Uterus (tissue), 3 donors: ENCODE measurements at regions not wholly inside any gene's neighbourhood (a gene's known extent, or its start where the extent isn't known, plus 50 kb on each side); places are given as distances from the start of the nearest gene placed in this dataset.

Source experiments
- DNase-seq, 2 donors: peaks; one replicate each; pipeline ENCODE4 v3.0.0-alpha.2; 2019 to 2020
- H3K27ac ChIP-seq, 2 donors: fragments of 200-600 bp; sonication (generic); 1 replicate in 1 of 2; 2 replicates in 1 of 2; pipeline ENCODE4 v1.5.1; 2016 to 2018
- H3K27me3 ChIP-seq, 2 donors: fragments of 200-600 bp; sonication (generic); one replicate each; pipeline ENCODE4 v1.5.1; 2018 to 2019; ENCODE audit warnings: control low read depth in 1 of 2
- H3K36me3 ChIP-seq, 2 donors: fragments of 200-600 bp; sonication (generic); one replicate each; pipeline ENCODE4 v1.5.1; 2019; ENCODE audit warnings: control low read depth in 1 of 2
- H3K4me1 ChIP-seq, 2 donors: fragments of 200-600 bp; sonication (generic); one replicate each; pipeline ENCODE4 v1.5.1; 2018 to 2019; ENCODE audit warnings: control low read depth in 1 of 2
- H3K4me3 ChIP-seq, 2 donors: fragments of 200-600 bp; sonication (generic); 1 replicate in 1 of 2; 2 replicates in 1 of 2; pipeline ENCODE4 v1.5.1; 2018 to 2019; ENCODE audit warnings: mild to moderate bottlenecking in 1 of 2
- H3K9me3 ChIP-seq, 2 donors: fragments of 200-600 bp; sonication (generic); one replicate each; pipeline ENCODE4 v1.5.1; 2019; ENCODE audit warnings: control low read depth in 1 of 2
- POLR2A ChIP-seq, 2 donors: fragments of 450-650 bp; IDR thresholded peaks; one replicate each; pipeline ENCODE4 v1.6.1; 2016; ENCODE audit warnings: antibody characterized with exemption in 2 of 2, mild to moderate bottlenecking in 1 of 2, moderate library complexity in 1 of 2
- intact Hi-C: fragments of 100-400 bp; cut with DNase I; formaldehyde crosslinking; loops from one replicate; pipeline ENCODE4 v1.15.1; 2023; ENCODE audit warnings: low total_unique reads
- TF ChIP-seq, protein P1 (sequence below), 4 experiments: fragments of 200-600 bp in 2 of 4; fragments of 450-650 bp in 2 of 4; sonication (generic) in 2 of 4; IDR thresholded peaks; one replicate each; pipeline ENCODE4 v1.5.1; 2016 to 2019; ENCODE audit warnings: antibody characterized with exemption in 4 of 4, mild to moderate bottlenecking in 2 of 4, moderate library complexity in 1 of 4
- donor health status: DM: yes; HTN: yes; CAD: no.

DNA sequence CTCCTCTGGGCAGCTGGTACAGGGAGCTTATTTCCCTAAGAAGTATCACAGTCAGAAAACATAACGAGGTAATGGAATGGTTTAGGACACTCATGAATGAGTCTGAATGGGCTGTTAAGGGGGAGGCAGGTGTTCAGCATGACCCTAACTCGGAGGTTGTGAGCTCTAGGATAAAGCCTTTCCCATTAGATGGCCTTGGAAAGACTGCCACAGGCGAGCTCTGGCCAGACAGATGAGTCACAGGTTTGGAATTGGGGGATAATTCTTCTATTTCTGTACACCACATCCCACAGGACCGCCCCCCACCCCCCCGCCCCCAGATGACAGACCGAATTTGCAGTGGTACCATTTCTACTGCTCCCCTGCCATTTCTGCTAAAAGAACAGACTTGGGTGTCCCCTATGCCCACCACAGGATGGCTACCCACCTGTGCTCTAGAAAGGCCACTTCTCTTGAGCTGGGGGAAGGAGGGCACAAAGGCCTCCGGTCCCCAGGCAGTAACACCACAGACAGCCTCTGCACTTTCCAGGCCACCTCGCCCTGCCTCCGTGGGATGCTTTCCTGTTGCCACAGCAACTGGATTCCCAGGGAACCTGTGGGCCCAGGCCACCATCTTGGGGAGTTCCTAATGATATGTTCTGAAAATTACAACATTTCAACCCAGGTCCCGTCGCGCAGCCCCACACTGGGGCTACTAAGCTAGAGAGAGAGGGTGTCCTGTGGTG, 76.7 kb downstream of the TRIM29 start:
- no peaks in the 10 kb centered on the region for H3K27me3 ChIP-seq
- no peaks in the 10 kb centered on the region for H3K9me3 ChIP-seq
- no peak for DNase-seq
- no peaks in the 10 kb centered on the region for H3K36me3 ChIP-seq
- H3K27ac ChIP-seq: no peak overlapping the region
- H3K4me3 ChIP-seq: no peak overlapping the region
- TF ChIP-seq, protein P1, sequence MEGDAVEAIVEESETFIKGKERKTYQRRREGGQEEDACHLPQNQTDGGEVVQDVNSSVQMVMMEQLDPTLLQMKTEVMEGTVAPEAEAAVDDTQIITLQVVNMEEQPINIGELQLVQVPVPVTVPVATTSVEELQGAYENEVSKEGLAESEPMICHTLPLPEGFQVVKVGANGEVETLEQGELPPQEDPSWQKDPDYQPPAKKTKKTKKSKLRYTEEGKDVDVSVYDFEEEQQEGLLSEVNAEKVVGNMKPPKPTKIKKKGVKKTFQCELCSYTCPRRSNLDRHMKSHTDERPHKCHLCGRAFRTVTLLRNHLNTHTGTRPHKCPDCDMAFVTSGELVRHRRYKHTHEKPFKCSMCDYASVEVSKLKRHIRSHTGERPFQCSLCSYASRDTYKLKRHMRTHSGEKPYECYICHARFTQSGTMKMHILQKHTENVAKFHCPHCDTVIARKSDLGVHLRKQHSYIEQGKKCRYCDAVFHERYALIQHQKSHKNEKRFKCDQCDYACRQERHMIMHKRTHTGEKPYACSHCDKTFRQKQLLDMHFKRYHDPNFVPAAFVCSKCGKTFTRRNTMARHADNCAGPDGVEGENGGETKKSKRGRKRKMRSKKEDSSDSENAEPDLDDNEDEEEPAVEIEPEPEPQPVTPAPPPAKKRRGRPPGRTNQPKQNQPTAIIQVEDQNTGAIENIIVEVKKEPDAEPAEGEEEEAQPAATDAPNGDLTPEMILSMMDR (IDR thresholded peaks at IDR 0.05): no peak
- TF ChIP-seq POLR2A (IDR thresholded peaks at IDR 0.05): no peak
- intact Hi-C loops: no loop called here
- H3K4me1 ChIP-seq: peaks cover 0 to 5% of the 10 kb centered on the region in 2 donors

DNA sequence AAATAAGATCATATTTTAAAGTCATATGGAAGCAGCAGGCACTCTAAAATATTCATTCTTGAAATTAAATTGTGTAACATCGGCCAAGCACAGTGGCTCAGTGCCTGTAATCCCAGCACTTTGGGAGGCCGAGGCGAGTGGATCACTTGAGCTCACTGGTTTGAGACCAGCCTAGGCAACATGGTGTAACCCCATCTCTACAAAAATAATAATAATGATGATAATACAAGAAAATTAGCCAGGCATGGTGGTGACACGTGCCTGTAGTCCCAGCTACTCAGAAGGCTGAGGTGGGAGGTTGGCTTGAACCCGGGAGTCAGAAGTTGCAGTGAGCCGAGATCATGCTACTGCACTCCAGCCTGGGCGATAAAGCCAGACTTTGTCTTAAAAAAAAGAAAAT, 77.4 kb downstream of the TRIM29 start:
- Histone ChIP-seq H3K27ac (no peak overlapping the region), H3K4me3 (no peak overlapping the region), H3K4me1 (peaks cover 0 to 5% of the 10 kb centered on the region in 2 donors), H3K27me3 (no peaks in the 10 kb centered on the region), H3K36me3 (no peaks in the 10 kb centered on the region), H3K9me3 (no peaks in the 10 kb centered on the region)
- no peak for DNase-seq
- TF ChIP-seq POLR2A (IDR thresholded peaks at IDR 0.05): no peak
- TF ChIP-seq, protein P1 (IDR thresholded peaks at IDR 0.05): no peak
- intact Hi-C loops: no loop called here

DNA sequence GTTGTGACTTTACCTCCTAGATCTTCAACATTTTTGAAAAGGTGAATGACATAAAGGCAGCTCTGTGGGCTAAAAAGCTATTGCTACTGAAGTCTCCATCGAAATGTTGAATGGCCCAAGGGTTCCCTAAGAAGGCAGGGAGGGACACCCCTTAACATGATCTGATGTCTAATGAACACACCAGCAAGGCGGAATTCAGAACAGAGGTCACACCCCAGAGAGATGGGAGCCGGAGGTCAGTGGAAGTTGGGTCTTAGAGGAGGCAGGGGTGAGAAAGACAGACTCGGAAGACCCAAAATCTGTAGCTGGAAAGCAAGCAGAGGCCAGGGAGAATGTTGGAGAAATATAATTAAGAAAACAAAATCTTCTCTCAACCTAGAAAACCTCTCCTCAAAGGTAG, 79.0 kb downstream of the TRIM29 start:
- H3K4me3 ChIP-seq: no peak overlapping the region
- intact Hi-C loops: no loop called here
- no peak for DNase-seq
- no peak overlapping the region for H3K27ac ChIP-seq
- TF ChIP-seq, protein P1 (IDR thresholded peaks at IDR 0.05): no peak
- no peak for TF ChIP-seq POLR2A (IDR thresholded peaks at IDR 0.05)
- peaks cover 0 to 5% of the 10 kb centered on the region in 2 donors for H3K4me1 ChIP-seq
- H3K9me3 ChIP-seq: no peaks in the 10 kb centered on the region
- no peaks in the 10 kb centered on the region for H3K27me3 ChIP-seq
- H3K36me3 ChIP-seq: no peaks in the 10 kb centered on the region

DNA sequence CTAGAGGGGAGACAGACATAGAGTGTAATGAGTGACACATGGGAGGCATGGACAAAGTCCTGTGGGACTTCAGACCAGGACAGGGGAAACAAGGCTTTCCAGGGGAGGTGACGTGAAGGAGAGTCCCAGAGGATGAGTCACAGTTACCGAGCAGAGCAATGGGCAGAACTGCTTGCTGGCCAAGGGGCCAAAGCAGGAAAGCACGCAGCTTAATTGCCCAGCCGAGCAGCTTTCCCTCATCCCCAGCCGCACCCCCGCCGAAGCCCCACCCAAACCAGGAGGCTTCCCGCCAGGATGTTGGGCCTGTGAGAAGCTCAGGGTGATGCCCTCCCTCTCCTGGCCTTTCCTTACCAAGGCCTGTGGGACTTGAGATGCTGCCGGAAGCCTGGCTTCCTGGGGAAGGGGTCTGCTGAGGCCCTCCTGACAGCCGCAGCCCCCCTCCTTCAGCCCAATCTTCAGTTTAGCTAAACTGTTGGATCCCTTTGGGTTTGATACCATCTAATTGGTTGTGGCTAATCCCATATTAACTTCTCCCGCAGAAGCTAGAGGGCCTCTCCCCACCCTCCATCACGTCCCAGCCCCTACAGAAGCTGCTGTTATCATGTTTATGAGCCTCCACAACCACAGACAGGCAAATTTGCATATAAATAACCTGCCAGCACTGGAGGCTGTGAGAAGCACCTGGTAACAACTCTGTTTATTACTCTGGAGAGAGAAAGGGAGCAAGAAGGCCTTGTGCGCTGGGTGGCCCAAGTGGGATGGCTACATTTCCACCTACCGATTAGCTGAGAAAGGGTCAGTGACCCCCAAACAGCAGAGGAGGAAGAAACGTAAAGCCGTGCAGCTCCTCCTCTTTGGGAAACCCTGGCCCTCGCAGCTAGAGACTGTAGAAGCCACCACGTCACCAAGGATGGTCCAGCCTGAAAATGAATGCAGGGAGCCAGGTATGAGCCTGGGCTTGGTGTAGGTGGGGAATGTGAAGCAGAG, 80.0 kb downstream of the TRIM29 start:
- H3K4me3 ChIP-seq: no peak overlapping the region
- H3K27ac ChIP-seq: no peak overlapping the region
- H3K9me3 ChIP-seq: no peaks in the 10 kb centered on the region
- H3K27me3 ChIP-seq: no peaks in the 10 kb centered on the region
- peaks cover 0 to 5% of the 10 kb centered on the region in 2 donors for H3K4me1 ChIP-seq
- TF ChIP-seq, protein P1 (IDR thresholded peaks at IDR 0.05): no peak
- TF ChIP-seq POLR2A (IDR thresholded peaks at IDR 0.05): no peak
- no peak for DNase-seq
- intact Hi-C loops: no loop called here
- H3K36me3 ChIP-seq: no peaks in the 10 kb centered on the region

DNA sequence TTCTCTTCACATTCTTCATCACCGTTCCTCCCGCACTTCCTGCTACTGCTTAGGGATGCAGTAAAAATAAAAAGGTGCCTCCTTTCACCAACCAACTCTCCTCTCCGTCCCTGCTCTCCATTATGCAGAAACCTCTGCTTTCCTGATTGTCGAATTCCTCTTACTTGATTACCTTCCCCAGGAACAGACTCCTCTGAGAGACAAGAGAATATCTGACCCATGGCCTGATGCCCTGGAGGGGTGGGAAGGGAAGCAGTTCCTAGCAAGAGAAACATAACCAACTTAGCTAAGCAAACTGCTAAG, 80.9 kb downstream of the TRIM29 start:
- H3K36me3 ChIP-seq: no peaks in the 10 kb centered on the region
- TF ChIP-seq POLR2A (IDR thresholded peaks at IDR 0.05): no peak
- TF ChIP-seq, protein P1 (IDR thresholded peaks at IDR 0.05): no peak
- no peak overlapping the region for H3K27ac ChIP-seq
- DNase-seq: no peak
- intact Hi-C loops: no loop called here
- no peaks in the 10 kb centered on the region for H3K9me3 ChIP-seq
- H3K4me1 ChIP-seq: no peaks in the 10 kb centered on the region
- no peaks in the 10 kb centered on the region for H3K27me3 ChIP-seq
- H3K4me3 ChIP-seq: no peak overlapping the region
